Endothelial cell of umbilical vein (primary cell): ENCODE measurements at regions not wholly inside any gene's neighbourhood (a gene's known extent, or its start where the extent isn't known, plus 50 kb on each side); places are given as distances from the start of the nearest gene placed in this dataset.

Experiments used
- BruUV-seq: library from RNA; stranded (reverse); fragments of 400-500 nt; replicated peaks from 2 replicates; lab custom pipeline; 2021; lab: Mats Ljungman, UMichigan
- CTCF ChIA-PET: fragments of 300-600, 350-600 bp; sonication (Branson Sonifier 250); formaldehyde crosslinking; loops from one replicate; lab custom pipeline; 2021; ENCODE audit warnings: antibody characterized with exemption, inconsistent platforms; lab: Charles Lee
- POLR2A ChIA-PET: fragments of 300-600, 350-600 bp; sonication (Branson Sonifier 250); formaldehyde crosslinking; loops from one replicate; lab custom pipeline; 2021; ENCODE audit warnings: antibody characterized with exemption, inconsistent platforms; lab: Charles Lee
- DNase-seq: peaks from one replicate; pipeline ENCODE4 v3.0.0-alpha.2; 2011; ENCODE audit warnings: low read depth, low spot score
- FAIRE-seq: peaks from 2 replicates; lab custom pipeline; 2011; peaks lifted over from hg19 to GRCh38; lab: Jason Lieb, UNC
- H2AFZ ChIP-seq: 2 replicates; pipeline ENCODE4 v1.6.0; 2012; ENCODE audit warnings: low read depth, low read length, control low read depth, inconsistent platforms
- H3K27ac ChIP-seq: 2 replicates; pipeline ENCODE4 v1.5.1; 2011; ENCODE audit warnings: low read depth, mild to moderate bottlenecking, control low read depth, low read length, moderate library complexity; ENCODE audit not compliant: insufficient read depth
- H3K27me3 ChIP-seq, 2 experiments: 2 replicates each; pipeline versions ENCODE4 v1.6.0 to v1.6.1; 2011; ENCODE audit warnings: low read length in 2 of 2, mixed read lengths in 1 of 2; ENCODE audit not compliant: control insufficient read depth in 2 of 2, insufficient read depth in 2 of 2
- H3K36me3 ChIP-seq, 2 experiments: 2 replicates in 1 of 2; 3 replicates in 1 of 2; pipeline ENCODE4 v1.5.1; 2011; ENCODE audit warnings: low read length in 2 of 2, mild to moderate bottlenecking in 1 of 2, moderate library complexity in 1 of 2; ENCODE audit not compliant: control insufficient read depth in 2 of 2, insufficient read depth in 2 of 2; ENCODE audit errors: extremely low read depth in 1 of 2
- H3K4me1 ChIP-seq: 3 replicates; pipeline ENCODE4 v1.5.1; 2011; ENCODE audit warnings: mild to moderate bottlenecking, low read length; ENCODE audit not compliant: control insufficient read depth, insufficient read depth; ENCODE audit errors: extremely low read depth
- H3K4me2 ChIP-seq: 2 replicates; pipeline ENCODE4 v1.6.1; 2011; ENCODE audit warnings: low read length, control low read depth, mixed read lengths; ENCODE audit not compliant: insufficient read depth
- H3K4me3 ChIP-seq, 3 experiments: fragments of 200-600 bp in 1 of 3; sonication (generic), shearing (Covaris generic) in 1 of 3; replicated peaks in 1 of 3; 2 replicates each; pipeline ENCODE4 v1.5.1; 2011 to 2016; ENCODE audit warnings: control low read depth in 3 of 3, low read length in 3 of 3, mild to moderate bottlenecking in 2 of 3, inconsistent platforms in 1 of 3, low read depth in 1 of 3, moderate library complexity in 1 of 3; ENCODE audit not compliant: insufficient read depth in 1 of 3
- H3K79me2 ChIP-seq: 2 replicates; pipeline ENCODE4 v1.6.0; 2012; ENCODE audit warnings: low read length, inconsistent platforms; ENCODE audit not compliant: control insufficient read depth, insufficient read depth
- H3K9ac ChIP-seq: replicated peaks from 2 replicates; pipeline ENCODE3; 2011; ENCODE audit warnings: low read length, control low read depth; ENCODE audit not compliant: insufficient read depth; ENCODE audit errors: extremely low read depth
- H3K9me1 ChIP-seq: replicated peaks from 3 replicates; pipeline ENCODE4 v1.6.0; 2011; ENCODE audit warnings: mild to moderate bottlenecking, low read length; ENCODE audit not compliant: control insufficient read depth, insufficient read depth; ENCODE audit errors: extremely low read depth
- H3K9me3 ChIP-seq: replicated peaks from 2 replicates; pipeline ENCODE4 v1.5.1; 2012; ENCODE audit warnings: low read length, inconsistent platforms; ENCODE audit not compliant: control insufficient read depth, insufficient read depth
- H4K20me1 ChIP-seq: replicated peaks from 2 replicates; pipeline ENCODE3; 2011; ENCODE audit warnings: mild to moderate bottlenecking, low read length; ENCODE audit not compliant: control insufficient read depth, insufficient read depth; ENCODE audit errors: extremely low read depth
- CTCF ChIP-seq, 2 donors: IDR thresholded peaks; 1 replicate in 1 of 2; 2 replicates in 1 of 2; pipeline ENCODE4 v1.5.1; 2011; ENCODE audit warnings: low read length in 2 of 2, mild to moderate bottlenecking in 2 of 2, moderate library complexity in 2 of 2, control low read depth in 1 of 2, inconsistent platforms in 1 of 2, low read depth in 1 of 2; ENCODE audit not compliant: insufficient read depth in 1 of 2; ENCODE audit errors: extremely low read depth in 1 of 2
- EZH2 ChIP-seq: IDR thresholded peaks from 2 replicates; pipeline ENCODE4 v1.6.1; 2012; ENCODE audit warnings: borderline replicate concordance, low read depth, mild to moderate bottlenecking, moderate library complexity, low read length, inconsistent platforms; ENCODE audit not compliant: severe bottlenecking
- FOS ChIP-seq: IDR thresholded peaks from 2 replicates; pipeline ENCODE4 v1.6.1; 2011; ENCODE audit warnings: mild to moderate bottlenecking, low read length, moderate library complexity, borderline replicate concordance; ENCODE audit not compliant: insufficient read depth
- GATA2 ChIP-seq: IDR thresholded peaks from 2 replicates; pipeline ENCODE4 v1.7.0; 2011; ENCODE audit warnings: low read depth, mild to moderate bottlenecking, moderate library complexity, mixed read lengths, low read length; ENCODE audit not compliant: insufficient read length, insufficient read depth
- JUN ChIP-seq: IDR thresholded peaks from 2 replicates; pipeline ENCODE4 v1.6.1; 2011; ENCODE audit warnings: borderline replicate concordance, low read depth; ENCODE audit not compliant: insufficient read length, insufficient read depth
- MAX ChIP-seq: IDR thresholded peaks from 2 replicates; pipeline ENCODE4 v1.6.1; 2011; ENCODE audit not compliant: insufficient read depth, insufficient read length
- MYC ChIP-seq: IDR thresholded peaks from one replicate; pipeline ENCODE4 v1.6.1; 2011; ENCODE audit warnings: mild to moderate bottlenecking, low read depth, low read length
- POLR2A ChIP-seq: IDR thresholded peaks from 2 replicates; pipeline ENCODE4 v1.6.1; 2012; ENCODE audit warnings: low read depth, mild to moderate bottlenecking, control low read depth, low read length
- POLR2AphosphoS5 ChIP-seq: IDR thresholded peaks from 2 replicates; pipeline ENCODE4 v1.6.1; 2012; ENCODE audit warnings: low read depth, mild to moderate bottlenecking, control low read depth, low read length, moderate library complexity; ENCODE audit not compliant: insufficient read depth
- dilution Hi-C: fragments of 300-500 bp; cut with MboI; formaldehyde crosslinking; loops from one replicate; pipeline ENCODE4 v1.15.0; 2019; ENCODE audit warnings: low sequenced_read_pairs; ENCODE audit not compliant: extremely low pct_ligation_motif_present
- intact Hi-C: fragments of 100-400 bp; cut with micrococcal nuclease; formaldehyde crosslinking; loops from one replicate; pipeline ENCODE4 v1.10.0; 2022

- Histone ChIP-seq H3K9ac (no peak overlapping the region), H3K9me1 (no peaks in the 10 kb centered on the region), H3K27me3 (no peaks in the 10 kb centered on the region), H3K4me1 (no peaks in the 10 kb centered on the region), H3K9me3 (peaks cover 2% of the 10 kb centered on the region), H3K79me2 (no peaks in the 10 kb centered on the region), H4K20me1 (no peaks in the 10 kb centered on the region), H3K27ac (no peak overlapping the region), H3K4me2 (no peak overlapping the region), H2AFZ (no peak overlapping the region), H3K36me3 (no peaks in the 10 kb centered on the region), H3K4me3 (no peak overlapping the region)
- no peak for FAIRE-seq
- no peak for TF ChIP-seq POLR2A
- ChIA-PET CTCF (no interaction called here), POLR2A (no interaction called here)
- DNase-seq: no peak
- intact Hi-C loops: no loop called here
- BruUV-seq: no TSS peak
- dilution Hi-C loops: no loop called here
Measured at GRCh38 chr5:87570366-87570765, 157.6 kb upstream of the CCNH start.

- no peaks in the 10 kb centered on the region for H3K9me3 ChIP-seq
- H3K36me3 ChIP-seq: no peaks in the 10 kb centered on the region
- no peak for DNase-seq
- dilution Hi-C loops (no loop called here), intact Hi-C loops (no loop called here)
- no peaks in the 10 kb centered on the region for H3K9me1 ChIP-seq
- no peak overlapping the region for H3K9ac ChIP-seq
- no peak overlapping the region for H3K4me2 ChIP-seq
- H3K79me2 ChIP-seq: no peaks in the 10 kb centered on the region
- BruUV-seq: no TSS peak
- H2AFZ ChIP-seq: no peak overlapping the region
- POLR2A ChIA-PET: no interaction called here
- CTCF ChIA-PET: no interaction called here
- H3K27ac ChIP-seq: no peak overlapping the region
- H3K4me3 ChIP-seq: no peak overlapping the region
- H3K4me1 ChIP-seq: no peaks in the 10 kb centered on the region
- FAIRE-seq: no peak
- no peak for TF ChIP-seq POLR2AphosphoS5
- TF ChIP-seq GATA2: no peak
- no peak for TF ChIP-seq CTCF (IDR thresholded peaks at IDR 0.05; ENCODE audit: extremely low read depth in 1 of 2, insufficient read depth in 1 of 2, low read depth in 1 of 2, low read length in 2 of 2)
- no peak for TF ChIP-seq JUN
- TF ChIP-seq EZH2: no peak
- TF ChIP-seq FOS: no peak
- no peak for TF ChIP-seq MAX
- no peak for TF ChIP-seq POLR2A
- no peak for TF ChIP-seq MYC
- no peaks in the 10 kb centered on the region for H4K20me1 ChIP-seq
- no peaks in the 10 kb centered on the region for H3K27me3 ChIP-seq
Measured at GRCh38 chr5:87562068-87562467, 149.3 kb upstream of the CCNH start.
